DMS114 treated with DMSO at 0.1 percent for 48 hours (cell line): ENCODE measurements at regions not wholly inside any gene's neighbourhood (a gene's known extent, or its start where the extent isn't known, plus 50 kb on each side); places are given as distances from the start of the nearest gene placed in this dataset.

Experiments
- DNase-seq: peaks from one replicate; lab custom pipeline; 2025; ENCODE audit not compliant: unreplicated experiment; lab: John Stamatoyannopoulos, UW

GRCh38 chr3:182530316-182530715 lies 263.0 kb upstream of the ATP11B start:
- DNase-seq, result no peak

DNA sequence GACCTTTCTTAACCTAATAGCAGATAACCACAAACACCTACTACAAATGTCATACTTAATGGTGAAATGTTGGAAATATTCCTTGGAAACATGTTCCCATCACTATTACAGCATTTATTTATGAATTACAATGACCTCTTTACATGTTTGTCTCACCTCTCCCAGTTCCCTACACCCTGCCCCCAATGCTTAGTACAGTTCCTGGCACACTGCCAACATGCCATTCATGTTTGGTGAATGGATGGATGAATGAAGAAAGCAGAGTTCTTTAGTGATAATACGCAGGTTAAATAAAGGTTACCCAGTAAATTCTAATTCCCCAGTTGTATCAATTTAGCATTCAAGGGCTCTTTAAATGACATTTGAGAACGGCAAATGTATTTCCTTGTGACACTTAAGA lies 259.9 kb upstream of the ATP11B start:
- DNase-seq, result no peak

- DNase-seq, result no peak
Measured at GRCh38 chr3:182544542-182544941, 248.8 kb upstream of the ATP11B start.

- no peak for DNase-seq
Measured at GRCh38 chr3:182562274-182562673, 231.0 kb upstream of the ATP11B start.

- no peak for DNase-seq
Measured at GRCh38 chr3:182565916-182566796, 227.1 kb upstream of the ATP11B start.

GRCh38 chr3:182567700-182568099 lies 225.6 kb upstream of the ATP11B start:
- no peak for DNase-seq

- no peak for DNase-seq
Measured at GRCh38 chr3:182568261-182568660, 225.0 kb upstream of the ATP11B start.

DNA sequence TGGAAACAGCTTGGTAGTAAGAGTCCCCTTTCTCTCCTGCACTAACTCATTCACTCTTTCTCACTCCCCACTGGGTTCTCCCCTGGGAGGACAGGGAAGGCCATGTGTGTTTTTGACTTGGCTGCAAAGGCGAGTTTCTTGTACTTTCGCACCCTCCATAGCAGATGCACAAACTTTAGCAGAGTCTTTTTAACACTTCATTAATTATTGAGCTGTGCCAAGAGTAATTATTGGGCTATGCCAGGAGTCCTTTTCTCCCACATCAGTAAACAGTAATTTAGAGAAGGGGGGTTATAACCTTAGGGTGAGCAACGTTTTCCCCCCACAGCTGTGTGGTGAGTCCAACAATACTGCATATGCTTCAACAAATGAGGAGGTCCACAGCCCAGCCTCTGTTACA lies 224.4 kb upstream of the ATP11B start:
- DNase-seq, result no peak

DNA sequence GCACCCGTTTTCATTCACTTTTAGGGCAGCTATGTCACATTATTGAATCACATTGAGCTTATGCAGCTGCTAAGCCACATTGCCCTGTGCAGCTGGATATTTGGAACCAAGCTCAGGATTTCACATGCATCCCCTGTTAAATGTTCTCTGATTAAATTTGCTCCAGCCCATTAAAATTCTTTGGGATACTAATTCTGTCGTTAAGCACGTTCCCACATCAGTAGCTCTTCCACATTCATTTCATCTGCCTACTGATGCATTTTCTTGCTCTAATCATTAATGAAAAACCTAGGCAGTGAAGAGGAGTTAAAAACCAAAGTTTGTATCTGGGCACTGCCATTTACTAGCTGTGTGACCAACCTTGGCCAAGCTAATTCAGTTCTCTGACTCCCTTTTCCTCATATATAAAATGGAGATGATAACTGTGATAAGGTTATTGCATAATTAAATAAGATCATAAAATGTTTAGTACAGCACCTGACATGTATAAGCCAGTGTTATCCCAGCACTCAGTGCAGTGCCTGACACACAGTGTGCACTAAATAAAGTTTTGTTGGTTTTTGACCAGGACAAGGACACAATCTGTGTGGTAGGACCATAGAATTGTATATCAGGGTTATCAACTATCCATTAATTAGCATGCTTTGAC lies 222.2 kb upstream of the ATP11B start:
- no peak for DNase-seq

DNA sequence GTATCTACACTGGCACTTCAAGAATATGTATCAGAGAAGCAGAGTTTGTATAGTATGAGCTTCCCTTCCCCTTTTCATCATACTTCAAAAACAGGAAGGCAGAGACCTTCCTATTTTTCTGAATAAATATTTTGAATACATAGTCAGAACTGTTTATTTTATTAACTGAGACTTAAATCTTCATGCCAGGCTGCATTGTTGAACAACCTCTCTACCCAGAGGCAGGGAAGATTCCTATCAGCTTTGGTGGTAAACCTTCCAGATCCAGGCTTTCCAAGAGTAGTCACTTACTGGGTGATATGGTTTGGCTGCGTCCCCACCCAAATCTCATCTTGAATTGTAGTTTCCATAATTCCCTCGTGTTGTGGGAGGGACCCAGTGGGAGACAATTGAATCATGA lies 217.4 kb upstream of the ATP11B start:
- no peak for DNase-seq

GRCh38 chr3:182583545-182583944 lies 209.8 kb upstream of the ATP11B start:
- DNase-seq, result no peak

DNA sequence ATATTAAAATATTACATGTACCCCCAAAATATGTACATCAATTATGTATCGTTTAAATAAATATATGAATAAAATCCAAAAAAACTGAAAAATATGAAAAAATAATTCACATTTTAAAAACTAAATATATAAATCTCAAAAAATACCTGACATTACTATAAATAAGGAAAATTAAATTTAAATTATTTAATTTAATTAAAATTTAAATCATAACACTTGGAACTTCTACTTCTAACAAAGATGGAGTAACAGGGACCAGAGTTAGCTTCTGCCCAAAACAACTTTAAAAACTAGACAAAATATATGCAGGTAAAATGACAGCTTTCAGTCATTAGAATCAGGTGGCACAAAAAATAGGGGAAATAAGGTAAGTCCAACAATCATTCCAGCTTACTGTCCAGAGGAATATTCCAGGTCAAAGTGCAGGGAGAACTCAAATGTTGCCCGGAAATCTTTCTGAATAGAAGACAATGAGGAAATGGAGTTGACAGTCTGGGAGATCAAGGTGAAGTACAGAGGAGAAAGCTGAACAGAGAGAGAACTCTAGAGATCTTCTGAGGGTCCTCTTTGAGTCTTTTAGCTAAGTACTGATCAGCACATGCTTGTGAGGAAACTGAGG lies 207.7 kb upstream of the ATP11B start:
- DNase-seq, result no peak

DNA sequence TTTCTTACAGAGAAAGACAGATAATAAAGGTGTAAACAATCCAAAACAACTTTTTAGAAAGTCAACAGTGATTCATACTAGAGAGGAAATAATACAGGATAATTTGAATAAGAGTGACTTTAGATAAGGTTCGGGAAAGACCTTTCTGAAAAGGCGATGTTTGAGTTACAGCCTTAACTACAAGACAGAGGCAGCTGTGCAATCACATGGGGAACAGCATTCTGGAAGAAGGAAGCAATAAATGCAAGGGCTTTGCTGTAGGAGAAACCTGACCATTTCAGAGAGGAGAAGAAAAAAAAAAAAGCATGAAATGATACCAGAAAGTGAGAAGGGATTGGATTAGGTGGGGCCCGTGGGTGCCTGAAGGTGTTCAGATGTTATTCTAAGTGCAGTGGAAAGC lies 200.6 kb upstream of the ATP11B start:
- DNase-seq, result no peak

- no peak for DNase-seq
Measured at GRCh38 chr3:182596676-182597410, 196.5 kb upstream of the ATP11B start.

DNA sequence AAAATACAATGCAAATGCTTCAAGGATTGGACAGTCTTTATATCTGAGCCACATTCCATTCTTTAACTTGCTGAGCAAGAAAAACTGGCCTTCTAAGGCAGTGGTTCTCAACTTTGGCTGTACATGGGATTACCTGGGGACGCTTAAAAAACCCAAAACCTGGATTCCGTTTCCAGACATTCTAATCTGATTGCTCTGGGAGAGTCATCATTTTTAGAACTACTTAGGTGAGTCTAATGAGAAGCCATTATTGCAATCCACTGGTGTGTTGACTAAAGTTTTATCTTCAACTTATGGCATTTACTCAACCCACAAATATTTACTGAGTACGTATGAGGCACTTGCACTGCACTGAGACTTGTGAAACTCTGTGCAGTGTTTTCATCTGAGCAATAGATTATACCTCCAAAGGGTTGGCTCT lies 195.7 kb upstream of the ATP11B start:
- DNase-seq, result no peak

- no peak for DNase-seq
Measured at GRCh38 chr3:182601597-182601996, 191.7 kb upstream of the ATP11B start.

DNA sequence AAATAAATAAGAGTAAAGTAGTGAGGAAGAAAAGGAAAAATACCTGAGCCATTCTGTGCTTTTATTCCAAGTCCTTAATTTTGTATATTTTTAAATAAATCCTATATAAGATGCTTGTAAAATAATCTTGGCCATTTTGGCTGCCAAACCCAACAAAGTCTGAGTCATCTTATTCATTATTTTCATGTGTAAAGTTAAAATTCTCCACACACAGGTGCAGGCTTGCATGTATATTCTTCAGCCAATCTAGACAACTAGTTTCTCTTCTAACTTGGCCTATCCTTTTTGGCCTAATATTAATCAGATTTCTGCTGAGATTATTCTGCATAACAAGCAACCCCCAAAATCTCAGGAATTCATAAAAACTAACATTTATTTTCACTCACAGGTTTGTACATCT lies 189.8 kb upstream of the ATP11B start:
- DNase-seq, result no peak

- no peak for DNase-seq
Measured at GRCh38 chr3:182605882-182606611, 187.3 kb upstream of the ATP11B start.

DNA sequence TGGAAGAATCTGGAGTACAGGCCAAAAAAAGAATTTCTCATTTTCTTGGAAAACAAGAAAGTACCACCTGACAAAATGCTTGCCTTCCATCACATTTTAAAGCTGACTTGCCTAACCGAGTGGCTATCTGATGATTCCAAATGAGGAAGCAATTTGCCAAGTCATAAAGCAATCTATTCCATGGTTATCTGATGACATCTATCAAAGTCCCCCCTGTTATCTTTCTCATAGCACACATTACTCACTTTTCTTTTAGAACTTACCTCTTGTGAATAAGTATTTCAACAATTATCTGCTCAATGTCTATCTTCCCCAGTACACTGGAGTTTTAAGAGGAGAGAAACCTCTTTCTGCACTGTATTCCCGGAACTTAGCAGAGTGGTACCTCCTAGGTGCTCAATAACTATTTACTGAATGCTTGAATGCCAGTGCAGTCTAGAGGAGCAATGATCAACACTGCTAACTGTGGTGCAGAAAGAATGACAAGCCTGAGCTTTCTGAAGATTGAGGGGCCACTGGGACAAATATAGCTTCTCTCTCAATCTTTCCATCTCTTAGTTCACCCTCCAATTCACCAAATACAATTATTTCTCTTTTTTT lies 186.3 kb upstream of the ATP11B start:
- no peak for DNase-seq

GRCh38 chr3:182608832-182609231 lies 184.5 kb upstream of the ATP11B start:
- DNase-seq, result no peak
